Femur (tissue), 1 donor: ENCODE measurements at regions not wholly inside any gene's neighbourhood (a gene's known extent, or its start where the extent isn't known, plus 50 kb on each side); places are given as distances from the start of the nearest gene placed in this dataset.

Source experiments
- DNase-seq: peaks from one replicate; pipeline ENCODE4 v3.0.0-alpha.2; 2017

- no peak for DNase-seq
These were observed 50.6 kb upstream of the TMEM244 start for GRCh38 chr6:129911732-129912131.
